Esophagus squamous epithelium (tissue), 4 donors: ENCODE measurements at regions not wholly inside any gene's neighbourhood (a gene's known extent, or its start where the extent isn't known, plus 50 kb on each side); places are given as distances from the start of the nearest gene placed in this dataset.

Experiments used
- CTCF ChIP-seq, 6 experiments: fragments of 450-650 bp in 4 of 6; fragments of 200-600 bp in 2 of 6; sonication (generic) in 2 of 6; IDR thresholded peaks; one replicate each; pipeline ENCODE4 v1.5.1; 2016 to 2019; ENCODE audit warnings: antibody characterized with exemption in 6 of 6, mild to moderate bottlenecking in 4 of 6, moderate library complexity in 4 of 6
- POLR2A ChIP-seq, 4 donors: fragments of 450-650 bp; IDR thresholded peaks; one replicate each; pipeline ENCODE4 v1.6.1; 2017; ENCODE audit warnings: antibody characterized with exemption in 4 of 4, mild to moderate bottlenecking in 4 of 4, moderate library complexity in 3 of 4

- TF ChIP-seq CTCF (IDR thresholded peaks at IDR 0.05) (no peak), POLR2A (IDR thresholded peaks at IDR 0.05) (no peak)
These were observed 999.3 kb downstream of the VRK1 start for GRCh38 chr14:97796511-97796910.
